DMS79 (cell line): ENCODE measurements at regions not wholly inside any gene's neighbourhood (a gene's known extent, or its start where the extent isn't known, plus 50 kb on each side); places are given as distances from the start of the nearest gene placed in this dataset.
"Not testable (repeated sequence)": the region's sequence is repeated elsewhere in the genome, so short reads cannot be mapped to it uniquely, and the experiment has no call there.

ENCODE experiments used
- DNase-seq: peaks from one replicate; lab custom pipeline; 2025; lab: John Stamatoyannopoulos, UW

GRCh38 chr16:8187782-8188372, 402.4 kb downstream of the TMEM114 start:
- no peak for DNase-seq

GRCh38 chr16:8184854-8185253, 405.5 kb downstream of the TMEM114 start:
- no peak for DNase-seq

- no peak for DNase-seq
Measured at GRCh38 chr16:8183176-8184099, 406.9 kb downstream of the TMEM114 start.

- DNase-seq = no peak
Measured at GRCh38 chr16:8182761-8183160, 407.6 kb downstream of the TMEM114 start.

- DNase-seq = no peak
Measured at GRCh38 chr16:8179615-8180014, 410.7 kb downstream of the TMEM114 start.

- no peak for DNase-seq
Measured at GRCh38 chr16:8178271-8178670, 412.0 kb downstream of the TMEM114 start.

- no peak for DNase-seq
Measured at GRCh38 chr16:8175411-8175810, 414.9 kb downstream of the TMEM114 start.

- DNase-seq = no peak
Measured at GRCh38 chr16:8173111-8173644, 417.1 kb downstream of the TMEM114 start.

GRCh38 chr16:8172551-8172950, 417.8 kb downstream of the TMEM114 start:
- DNase-seq = no peak

GRCh38 chr16:8168016-8168415, 422.3 kb downstream of the TMEM114 start:
- no peak for DNase-seq

GRCh38 chr16:8167436-8167835, 422.9 kb downstream of the TMEM114 start:
- DNase-seq = no peak

- no peak for DNase-seq
Measured at GRCh38 chr16:8158051-8158450, 432.3 kb downstream of the TMEM114 start.

GRCh38 chr16:8155275-8155674, 435.0 kb downstream of the TMEM114 start:
- DNase-seq = no peak

- no peak for DNase-seq
Measured at GRCh38 chr16:8146256-8147012, 443.9 kb downstream of the TMEM114 start.

GRCh38 chr16:8138666-8139065, 451.6 kb downstream of the TMEM114 start:
- DNase-seq = no peak

- no peak for DNase-seq
Measured at GRCh38 chr16:8137606-8138005, 452.7 kb downstream of the TMEM114 start.

GRCh38 chr16:8130197-8130596, 460.1 kb downstream of the TMEM114 start:
- no peak for DNase-seq

GRCh38 chr16:8127070-8127469, 463.2 kb downstream of the TMEM114 start:
- DNase-seq = no peak

GRCh38 chr16:8126313-8126712, 464.0 kb downstream of the TMEM114 start:
- DNase-seq = no peak

GRCh38 chr16:8120001-8120400, 470.3 kb downstream of the TMEM114 start:
- DNase-seq = no peak

GRCh38 chr16:8115814-8116213, 474.5 kb downstream of the TMEM114 start:
- DNase-seq = no peak

GRCh38 chr16:8114941-8115340, 475.4 kb downstream of the TMEM114 start:
- not testable (repeated sequence) for DNase-seq
